IMR-90 (cell line): ENCODE measurements at regions not wholly inside any gene's neighbourhood (a gene's known extent, or its start where the extent isn't known, plus 50 kb on each side); places are given as distances from the start of the nearest gene placed in this dataset.

Source experiments
- ATAC-seq: fragments of 200-7000 bp; cut with Tn5 transposase; 2 replicates; pipeline ENCODE4 v1.9.1; 2020; ENCODE audit warnings: low read depth, mild to moderate bottlenecking, moderate library complexity
- BruUV-seq: library from RNA; stranded (reverse); fragments of 400-500 nt; replicated peaks from 2 replicates; lab custom pipeline; 2021; lab: Mats Ljungman, UMichigan
- CTCF ChIA-PET: fragments of 300-600 bp; formaldehyde crosslinking; extraction: SDS; loops from one replicate; lab custom pipeline; 2021; ENCODE audit warnings: antibody characterized with exemption; lab: Yijun Ruan, JAX
- POLR2A ChIA-PET: fragments of 300-600 bp; sonication (Branson Sonifier 250); formaldehyde crosslinking; loops from one replicate; lab custom pipeline; 2022; ENCODE audit warnings: antibody characterized with exemption; ENCODE audit not compliant: unreplicated experiment; lab: Charles Lee
- DNase-seq: peaks from one replicate; pipeline ENCODE4 v3.0.0; 2013
- H2AFZ ChIP-seq: replicated peaks from 2 replicates; pipeline ENCODE3; 2013; ENCODE audit warnings: low read length, mild to moderate bottlenecking; ENCODE audit not compliant: poor library complexity
- H2AK5ac ChIP-seq: 2 replicates; pipeline ENCODE4 v1.6.1; 2013; ENCODE audit warnings: low read depth, low read length, inconsistent platforms
- H2AK9ac ChIP-seq: replicated peaks from 2 replicates; pipeline ENCODE3; 2013; ENCODE audit warnings: mild to moderate bottlenecking, low read depth, low read length, moderate library complexity; ENCODE audit not compliant: poor library complexity
- H2BK120ac ChIP-seq: 2 replicates; pipeline ENCODE4 v1.6.1; 2013; ENCODE audit warnings: low read depth, low read length, inconsistent platforms
- H2BK15ac ChIP-seq: 3 replicates; pipeline ENCODE4 v1.6.1; 2013; ENCODE audit warnings: low read depth, low read length, inconsistent platforms
- H2BK20ac ChIP-seq: 2 replicates; pipeline ENCODE4 v1.6.1; 2013; ENCODE audit warnings: low read depth, mild to moderate bottlenecking, inconsistent platforms, low read length, moderate library complexity
- H2BK5ac ChIP-seq: 2 replicates; pipeline ENCODE4 v1.6.1; 2013; ENCODE audit warnings: mild to moderate bottlenecking, low read depth, low read length, inconsistent platforms; ENCODE audit not compliant: poor library complexity, severe bottlenecking
- H3K14ac ChIP-seq: replicated peaks from 2 replicates; pipeline ENCODE4 v1.6.1; 2013; ENCODE audit warnings: low read depth, low read length, inconsistent platforms
- H3K18ac ChIP-seq: 2 replicates; pipeline ENCODE4 v1.6.1; 2013; ENCODE audit warnings: low read depth, low read length, control low read depth
- H3K23ac ChIP-seq: 2 replicates; pipeline ENCODE4 v1.6.1; 2013; ENCODE audit warnings: low read depth, low read length, inconsistent platforms
- H3K27ac ChIP-seq: 2 replicates; pipeline ENCODE4 v1.5.1; 2013; ENCODE audit warnings: mild to moderate bottlenecking, control low read depth, low read length; ENCODE audit not compliant: insufficient read depth
- H3K27me3 ChIP-seq: 2 replicates; pipeline ENCODE4 v1.6.1; 2013; ENCODE audit warnings: low read length; ENCODE audit not compliant: control insufficient read depth, insufficient read depth
- H3K36me3 ChIP-seq: 2 replicates; pipeline ENCODE4 v1.6.1; 2013; ENCODE audit warnings: low read length, mixed read lengths; ENCODE audit not compliant: control insufficient read depth, insufficient read depth
- H3K4ac ChIP-seq: 2 replicates; pipeline ENCODE4 v1.6.1; 2013; ENCODE audit warnings: low read depth, low read length, inconsistent platforms
- H3K4me1 ChIP-seq: 2 replicates; pipeline ENCODE4 v1.6.1; 2013; ENCODE audit warnings: low read length, mixed read lengths; ENCODE audit not compliant: control insufficient read depth, insufficient read depth
- H3K4me2 ChIP-seq: 2 replicates; pipeline ENCODE4 v1.6.1; 2013; ENCODE audit warnings: low read depth, mild to moderate bottlenecking, control low read depth, low read length, moderate library complexity
- H3K4me3 ChIP-seq: 2 replicates; pipeline ENCODE4 v1.5.1; 2013; ENCODE audit warnings: low read depth, mild to moderate bottlenecking, control low read depth, low read length, moderate library complexity; ENCODE audit not compliant: insufficient read depth
- H3K56ac ChIP-seq: 2 replicates; pipeline ENCODE4 v1.6.1; 2013; ENCODE audit warnings: low read length, inconsistent platforms; ENCODE audit not compliant: insufficient read depth; ENCODE audit errors: extremely low read depth
- H3K79me1 ChIP-seq, 2 experiments: 2 replicates each; pipeline ENCODE4 v1.6.1; 2013; ENCODE audit warnings: low read length in 2 of 2, inconsistent platforms in 1 of 2, low read depth in 1 of 2
- H3K9ac ChIP-seq: 2 replicates; pipeline ENCODE4 v1.6.1; 2013; ENCODE audit warnings: low read depth, low read length, control low read depth
- H3K9me1 ChIP-seq: 2 replicates; pipeline ENCODE4 v1.6.1; 2013; ENCODE audit warnings: low read length, inconsistent platforms; ENCODE audit not compliant: insufficient read depth
- H3K9me3 ChIP-seq: 2 replicates; pipeline ENCODE4 v1.6.1; 2013; ENCODE audit warnings: low read length; ENCODE audit not compliant: control insufficient read depth, insufficient read depth
- H4K20me1 ChIP-seq: 2 replicates; pipeline ENCODE4 v1.6.1; 2013; ENCODE audit warnings: low read length, inconsistent platforms; ENCODE audit not compliant: insufficient read depth
- H4K5ac ChIP-seq: 2 replicates; pipeline ENCODE4 v1.6.1; 2013; ENCODE audit warnings: mild to moderate bottlenecking, low read depth, low read length, control low read depth
- H4K8ac ChIP-seq, 2 experiments: 2 replicates each; pipeline ENCODE4 v1.6.1; 2013; ENCODE audit warnings: low read depth in 2 of 2, low read length in 2 of 2, control low read depth in 1 of 2, inconsistent platforms in 1 of 2
- H4K91ac ChIP-seq: 2 replicates; pipeline ENCODE4 v1.6.1; 2013; ENCODE audit warnings: low read depth, low read length, inconsistent platforms; ENCODE audit not compliant: insufficient read depth
- CEBPB ChIP-seq: IDR thresholded peaks from 2 replicates; pipeline ENCODE4 v1.6.1; 2012; ENCODE audit warnings: low read depth, low read length, improper control_type of control experiment
- WGBS, 2 experiments: methylation state at CpG; one replicate each; pipeline versions ENCODE4 v1.1.5 to v1.1.7; 2013; ENCODE audit warnings: missing lambda C conversion rate in 2 of 2; ENCODE audit not compliant: insufficient read length in 1 of 2; ENCODE audit errors: extremely low coverage in 2 of 2; 5-methylcytosine and 5-hydroxymethylcytosine counted together
- dilution Hi-C: fragments of 300-500 bp; cut with HindIII; formaldehyde crosslinking; loops from one replicate; pipeline ENCODE4 v1.14.3; 2018; ENCODE audit warnings: low sequenced_read_pairs; ENCODE audit not compliant: unreplicated experiment
- in situ Hi-C: fragments of 300-500 bp; cut with MboI; formaldehyde crosslinking; loops from 3 replicates; pipeline ENCODE4 v1.14.3; 2019; ENCODE audit warnings: low sequenced_read_pairs, inconsistent platforms, mixed read lengths
- intact Hi-C: fragments of 100-400 bp; cut with micrococcal nuclease; formaldehyde crosslinking; loops from 2 replicates; pipeline ENCODE4 v1.10.0; 2022
- TF ChIP-seq, protein P1 (sequence below): fragments of 150-350 bp; IDR thresholded peaks from 2 replicates; pipeline ENCODE4 v1.6.1; 2016; ENCODE audit warnings: low read depth, mild to moderate bottlenecking, low read length, moderate library complexity, borderline replicate concordance

GRCh38 chr3:64291956-64292355 lies 66.7 kb upstream of the PRICKLE2 start:
- TF ChIP-seq, protein P1, sequence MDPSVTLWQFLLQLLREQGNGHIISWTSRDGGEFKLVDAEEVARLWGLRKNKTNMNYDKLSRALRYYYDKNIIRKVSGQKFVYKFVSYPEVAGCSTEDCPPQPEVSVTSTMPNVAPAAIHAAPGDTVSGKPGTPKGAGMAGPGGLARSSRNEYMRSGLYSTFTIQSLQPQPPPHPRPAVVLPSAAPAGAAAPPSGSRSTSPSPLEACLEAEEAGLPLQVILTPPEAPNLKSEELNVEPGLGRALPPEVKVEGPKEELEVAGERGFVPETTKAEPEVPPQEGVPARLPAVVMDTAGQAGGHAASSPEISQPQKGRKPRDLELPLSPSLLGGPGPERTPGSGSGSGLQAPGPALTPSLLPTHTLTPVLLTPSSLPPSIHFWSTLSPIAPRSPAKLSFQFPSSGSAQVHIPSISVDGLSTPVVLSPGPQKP: no peak
- peak; percentile 79 for TF ChIP-seq CEBPB
- H3K4me2 ChIP-seq: peak overlapping the region; percentile 21; the same call in 1 of the 2 replicates
- H2AK9ac ChIP-seq: no peak overlapping the region
- no peaks in the 10 kb centered on the region for H3K27me3 ChIP-seq
- peak; percentile 52 for ATAC-seq
- peaks cover 13% of the 10 kb centered on the region for H3K9me1 ChIP-seq
- no peak overlapping the region for H2AFZ ChIP-seq
- ChIA-PET CTCF (no interaction called here), POLR2A (no interaction called here)
- H3K14ac ChIP-seq: no peak overlapping the region
- H2BK120ac ChIP-seq: peak overlapping the region; percentile 28; the same call in 1 of the 2 replicates
- H3K9ac ChIP-seq: no peak overlapping the region
- H3K36me3 ChIP-seq: no peaks in the 10 kb centered on the region
- H3K4ac ChIP-seq: peak overlapping the region; percentile 9; the same call in 1 of the 2 replicates
- peak overlapping the region in 1 of 2 experiments; percentile 38; a peak in 1 of 4 replicates for H4K8ac ChIP-seq
- no TSS peak for BruUV-seq
- no peak overlapping the region for H3K23ac ChIP-seq
- peaks cover 1% of the 10 kb centered on the region; the same call in 1 of the 2 replicates for H3K9me3 ChIP-seq
- H3K56ac ChIP-seq: no peak overlapping the region
- no peak overlapping the region for H4K91ac ChIP-seq
- in situ Hi-C loops (no loop called here), dilution Hi-C loops (no loop called here), intact Hi-C loops (loop anchor here (2.0 kb wide), 1 partner anchor 49 kb away; no protein-coding TSS in a partner anchor)
- 0 out of 3 replicates have a peak overlapping the region, but pooled peaks have one; percentile 0 for H2BK15ac ChIP-seq
- peak overlapping the region; percentile 87 for H2BK5ac ChIP-seq
- H4K20me1 ChIP-seq: no peaks in the 10 kb centered on the region
- H3K79me1 ChIP-seq: peaks cover 0 to 11% of the 10 kb centered on the region in 2 experiments; a peak in 2 of 4 replicates
- peak; percentile 55 for DNase-seq
- H2BK20ac ChIP-seq: peak overlapping the region; percentile 61; the same call in 1 of the 2 replicates
- no peak overlapping the region for H2AK5ac ChIP-seq
- peak overlapping the region; percentile 77; the same call in 1 of the 2 replicates for H3K18ac ChIP-seq
- no peak overlapping the region for H3K4me3 ChIP-seq
- 80% methylated on average over 1 of the region's 4 CpGs; no CpG with 5 or more reads in 1 of the 2 experiments for WGBS, 2 experiments
- H3K27ac ChIP-seq: no peak overlapping the region
- H3K4me1 ChIP-seq: peaks cover 9% of the 10 kb centered on the region
- peak overlapping the region; percentile 21; the same call in 1 of the 2 replicates for H4K5ac ChIP-seq
